SK-N-DZ (cell line): ENCODE measurements at regions not wholly inside any gene's neighbourhood (a gene's known extent, or its start where the extent isn't known, plus 50 kb on each side); places are given as distances from the start of the nearest gene placed in this dataset.

Source experiments
- DNase-seq: peaks from one replicate; pipeline ENCODE4 v3.0.0-alpha.2; 2015; ENCODE audit warnings: low spot score

- no peak for DNase-seq
Measured at GRCh38 chr10:78186572-78186971, 152.9 kb downstream of the RPS24 start.

GRCh38 chr10:78187371-78187770 lies 153.7 kb downstream of the RPS24 start:
- DNase-seq: no peak

GRCh38 chr10:78188446-78188845 lies 154.8 kb downstream of the RPS24 start:
- DNase-seq: no peak

- DNase-seq: no peak
Measured at GRCh38 chr10:78190051-78190825, 156.6 kb downstream of the RPS24 start.

GRCh38 chr10:78191301-78191700 lies 157.6 kb downstream of the RPS24 start:
- no peak for DNase-seq

- no peak for DNase-seq
Measured at GRCh38 chr10:78193189-78193588, 159.5 kb downstream of the RPS24 start.

GRCh38 chr10:78194050-78194449 lies 160.4 kb downstream of the RPS24 start:
- DNase-seq: no peak

GRCh38 chr10:78194539-78195402 lies 161.1 kb downstream of the RPS24 start:
- no peak for DNase-seq

- no peak for DNase-seq
Measured at GRCh38 chr10:78196396-78196795, 162.7 kb downstream of the RPS24 start.

- no peak for DNase-seq
Measured at GRCh38 chr10:78196964-78197363, 163.3 kb downstream of the RPS24 start.

- no peak for DNase-seq
Measured at GRCh38 chr10:78197628-78198272, 164.1 kb downstream of the RPS24 start.

GRCh38 chr10:78199005-78199725 lies 165.5 kb downstream of the RPS24 start:
- no peak for DNase-seq

GRCh38 chr10:78199759-78200158 lies 166.1 kb downstream of the RPS24 start:
- no peak for DNase-seq

- DNase-seq: no peak
Measured at GRCh38 chr10:78200686-78201085, 167.0 kb downstream of the RPS24 start.

- DNase-seq: no peak
Measured at GRCh38 chr10:78202386-78202785, 168.7 kb downstream of the RPS24 start.

GRCh38 chr10:78203915-78204818 lies 170.5 kb downstream of the RPS24 start:
- DNase-seq: peak; percentile 55

- no peak for DNase-seq
Measured at GRCh38 chr10:78205457-78206016, 171.9 kb downstream of the RPS24 start.

GRCh38 chr10:78207216-78207615 lies 173.6 kb downstream of the RPS24 start:
- DNase-seq: no peak

- no peak for DNase-seq
Measured at GRCh38 chr10:78207776-78208175, 174.1 kb downstream of the RPS24 start.

GRCh38 chr10:78209970-78210369 lies 176.3 kb downstream of the RPS24 start:
- no peak for DNase-seq
